Liver (tissue), 8 donors: ENCODE measurements at regions not wholly inside any gene's neighbourhood (a gene's known extent, or its start where the extent isn't known, plus 50 kb on each side); places are given as distances from the start of the nearest gene placed in this dataset.

Experiments used
- DNase-seq: peaks from one replicate; pipeline ENCODE4 v3.0.0-alpha.2; 2017; ENCODE audit warnings: low spot score
- H3K27ac ChIP-seq, 2 donors: one replicate each; pipeline ENCODE4 v1.7.0; 2013; ENCODE audit warnings: inconsistent platforms in 2 of 2, low read length in 2 of 2, control low read depth in 1 of 2, low read depth in 1 of 2, mild to moderate bottlenecking in 1 of 2
- H3K27me3 ChIP-seq, 4 donors: one replicate each; pipeline versions ENCODE4 v1.6.1 to v1.7.0; 2013; ENCODE audit warnings: low read length in 3 of 4, inconsistent platforms in 1 of 4, mild to moderate bottlenecking in 1 of 4, moderate library complexity in 1 of 4; ENCODE audit not compliant: control insufficient read depth in 4 of 4, insufficient read depth in 4 of 4
- H3K36me3 ChIP-seq, 4 donors: one replicate each; pipeline versions ENCODE4 v1.6.1 to v1.7.0; 2013; ENCODE audit warnings: low read length in 3 of 4, mild to moderate bottlenecking in 3 of 4, low read depth in 1 of 4, moderate library complexity in 1 of 4; ENCODE audit not compliant: control insufficient read depth in 4 of 4, insufficient read depth in 3 of 4
- H3K4me1 ChIP-seq, 4 donors: one replicate each; pipeline versions ENCODE4 v1.6.1 to v1.7.0; 2013; ENCODE audit warnings: low read length in 3 of 4, mild to moderate bottlenecking in 3 of 4, moderate library complexity in 1 of 4; ENCODE audit not compliant: control insufficient read depth in 4 of 4, insufficient read depth in 4 of 4
- H3K4me3 ChIP-seq, 3 donors: one replicate each; pipeline versions ENCODE4 v1.6.1 to v1.7.0; 2013; ENCODE audit warnings: low read length in 3 of 3, control low read depth in 1 of 3, low read depth in 1 of 3, mild to moderate bottlenecking in 1 of 3
- H3K9ac ChIP-seq, 2 donors: one replicate each; pipeline ENCODE4 v1.7.0; 2013; ENCODE audit warnings: low read length in 2 of 2, mild to moderate bottlenecking in 2 of 2, moderate library complexity in 2 of 2, control low read depth in 1 of 2, low read depth in 1 of 2
- H3K9me3 ChIP-seq, 4 donors: one replicate each; pipeline versions ENCODE4 v1.6.1 to v1.7.0; 2013; ENCODE audit warnings: low read length in 3 of 4; ENCODE audit not compliant: control insufficient read depth in 4 of 4
- EGR1 ChIP-seq, 2 donors: IDR thresholded peaks; 2 replicates each; pipeline ENCODE4 v1.6.1; 2016 to 2018; ENCODE audit warnings: antibody characterized with exemption in 2 of 2, low read depth in 2 of 2
- FOXA1 ChIP-seq: IDR thresholded peaks from 2 replicates; pipeline ENCODE4 v1.6.1; 2016; ENCODE audit warnings: antibody characterized with exemption
- FOXA2 ChIP-seq: IDR thresholded peaks from 2 replicates; pipeline ENCODE4 v1.6.1; 2016; ENCODE audit warnings: antibody characterized with exemption
- GABPA ChIP-seq, 2 donors: IDR thresholded peaks in 1 of 2; conservative IDR thresholded peaks in 1 of 2; 2 replicates each; pipeline ENCODE4 v1.6.1; 2016; ENCODE audit warnings: antibody characterized with exemption in 2 of 2, mild to moderate bottlenecking in 1 of 2, moderate library complexity in 1 of 2
- HNF4A ChIP-seq, 2 donors: conservative IDR thresholded peaks; 2 replicates each; pipeline ENCODE4 v1.6.1; 2016; ENCODE audit warnings: antibody characterized with exemption in 2 of 2, mild to moderate bottlenecking in 2 of 2
- HNF4G ChIP-seq: IDR thresholded peaks from 2 replicates; pipeline ENCODE4 v1.6.1; 2016; ENCODE audit warnings: antibody characterized with exemption
- JUND ChIP-seq, 2 donors: IDR thresholded peaks; 2 replicates each; pipeline ENCODE4 v1.6.1; 2016; ENCODE audit warnings: antibody characterized with exemption in 2 of 2
- MAX ChIP-seq: IDR thresholded peaks from 2 replicates; pipeline ENCODE4 v1.6.1; 2016; ENCODE audit warnings: antibody characterized with exemption
- NR2F2 ChIP-seq: IDR thresholded peaks from 2 replicates; pipeline ENCODE4 v1.6.1; 2016; ENCODE audit warnings: antibody characterized with exemption
- RAD21 ChIP-seq, 2 donors: IDR thresholded peaks; 2 replicates each; pipeline ENCODE4 v1.6.1; 2016; ENCODE audit warnings: antibody characterized with exemption in 2 of 2, mild to moderate bottlenecking in 2 of 2
- RXRA ChIP-seq, 2 donors: IDR thresholded peaks; 2 replicates each; pipeline ENCODE4 v1.6.1; 2017 to 2018; ENCODE audit warnings: antibody characterized with exemption in 2 of 2, mild to moderate bottlenecking in 1 of 2
- SP1 ChIP-seq: IDR thresholded peaks from 2 replicates; pipeline ENCODE4 v1.6.1; 2018; ENCODE audit warnings: antibody characterized with exemption, mild to moderate bottlenecking
- TAF1 ChIP-seq: conservative IDR thresholded peaks from 2 replicates; pipeline ENCODE4 v1.6.1; 2016; ENCODE audit warnings: antibody characterized with exemption, mild to moderate bottlenecking
- YY1 ChIP-seq: IDR thresholded peaks from 2 replicates; pipeline ENCODE4 v1.6.1; 2016; ENCODE audit warnings: antibody characterized with exemption, mild to moderate bottlenecking
- ZBTB33 ChIP-seq: IDR thresholded peaks from 2 replicates; pipeline ENCODE4 v1.6.1; 2016; ENCODE audit warnings: antibody characterized with exemption
- WGBS: extraction: QIAGEN DNeasy Blood & Tissue Kit; methylation state at CpG from one replicate; pipeline ENCODE4 v1.1.7; 2013; 5-methylcytosine and 5-hydroxymethylcytosine counted together
- TF ChIP-seq, protein P1 (sequence below): IDR thresholded peaks from 2 replicates; pipeline ENCODE4 v1.6.1; 2016; ENCODE audit warnings: antibody characterized with exemption, mild to moderate bottlenecking
- TF ChIP-seq, protein P2 (sequence below): IDR thresholded peaks from 2 replicates; pipeline ENCODE4 v1.6.1; 2016; ENCODE audit warnings: antibody characterized with exemption
- TF ChIP-seq, protein P3 (sequence below): fragments of 150-350 bp; IDR thresholded peaks from 2 replicates; pipeline ENCODE4 v1.5.1; 2017; ENCODE audit warnings: improper control_type of control experiment, low read depth, low read length; ENCODE audit not compliant: missing input control
- donor health status: healthy.
- donor health status: healthy.
- donor health status: healthy.
- donor health status: healthy.
- donor health status: healthy.

DNA sequence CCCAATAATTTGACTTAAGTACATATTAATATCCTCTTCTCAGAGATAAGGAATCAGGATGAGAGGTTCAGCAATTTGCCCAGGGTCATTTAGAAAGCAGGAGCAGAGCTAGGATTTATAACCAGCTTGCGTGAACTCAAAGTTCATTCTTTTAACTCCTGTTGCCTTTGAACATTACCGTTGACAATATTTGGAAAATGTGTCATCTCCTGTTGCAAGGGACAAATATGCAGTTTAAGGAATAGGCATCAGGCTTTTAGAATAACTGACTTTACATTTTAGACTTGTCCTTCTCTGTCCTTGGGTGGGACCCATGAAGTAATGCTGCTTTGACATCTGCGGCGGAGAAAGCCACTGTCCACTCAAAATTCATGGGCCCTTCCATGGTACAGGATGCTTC is 252.2 kb upstream of the RGMA start:
- WGBS = 76% methylated on average over 4 of the region's 4 CpGs

More for the DNA sequence above, 252.2 kb upstream of the RGMA start:
- H3K4me3 ChIP-seq = no peak overlapping the region
- no peaks in the 10 kb centered on the region for H3K36me3 ChIP-seq
- TF ChIP-seq, protein P1, sequence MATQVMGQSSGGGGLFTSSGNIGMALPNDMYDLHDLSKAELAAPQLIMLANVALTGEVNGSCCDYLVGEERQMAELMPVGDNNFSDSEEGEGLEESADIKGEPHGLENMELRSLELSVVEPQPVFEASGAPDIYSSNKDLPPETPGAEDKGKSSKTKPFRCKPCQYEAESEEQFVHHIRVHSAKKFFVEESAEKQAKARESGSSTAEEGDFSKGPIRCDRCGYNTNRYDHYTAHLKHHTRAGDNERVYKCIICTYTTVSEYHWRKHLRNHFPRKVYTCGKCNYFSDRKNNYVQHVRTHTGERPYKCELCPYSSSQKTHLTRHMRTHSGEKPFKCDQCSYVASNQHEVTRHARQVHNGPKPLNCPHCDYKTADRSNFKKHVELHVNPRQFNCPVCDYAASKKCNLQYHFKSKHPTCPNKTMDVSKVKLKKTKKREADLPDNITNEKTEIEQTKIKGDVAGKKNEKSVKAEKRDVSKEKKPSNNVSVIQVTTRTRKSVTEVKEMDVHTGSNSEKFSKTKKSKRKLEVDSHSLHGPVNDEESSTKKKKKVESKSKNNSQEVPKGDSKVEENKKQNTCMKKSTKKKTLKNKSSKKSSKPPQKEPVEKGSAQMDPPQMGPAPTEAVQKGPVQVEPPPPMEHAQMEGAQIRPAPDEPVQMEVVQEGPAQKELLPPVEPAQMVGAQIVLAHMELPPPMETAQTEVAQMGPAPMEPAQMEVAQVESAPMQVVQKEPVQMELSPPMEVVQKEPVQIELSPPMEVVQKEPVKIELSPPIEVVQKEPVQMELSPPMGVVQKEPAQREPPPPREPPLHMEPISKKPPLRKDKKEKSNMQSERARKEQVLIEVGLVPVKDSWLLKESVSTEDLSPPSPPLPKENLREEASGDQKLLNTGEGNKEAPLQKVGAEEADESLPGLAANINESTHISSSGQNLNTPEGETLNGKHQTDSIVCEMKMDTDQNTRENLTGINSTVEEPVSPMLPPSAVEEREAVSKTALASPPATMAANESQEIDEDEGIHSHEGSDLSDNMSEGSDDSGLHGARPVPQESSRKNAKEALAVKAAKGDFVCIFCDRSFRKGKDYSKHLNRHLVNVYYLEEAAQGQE = no peak
- no peak for TF ChIP-seq TAF1
- no peak for TF ChIP-seq EGR1 (IDR thresholded peaks at IDR 0.05; ENCODE audit: low read depth in 2 of 2)
- TF ChIP-seq FOXA1 = no peak
- TF ChIP-seq SP1 = no peak
- TF ChIP-seq GABPA (IDR thresholded peaks at IDR 0.05 in 1 of 2, conservative IDR thresholded peaks at IDR 0.05 in 1 of 2) = no peak
- TF ChIP-seq, protein P2, sequence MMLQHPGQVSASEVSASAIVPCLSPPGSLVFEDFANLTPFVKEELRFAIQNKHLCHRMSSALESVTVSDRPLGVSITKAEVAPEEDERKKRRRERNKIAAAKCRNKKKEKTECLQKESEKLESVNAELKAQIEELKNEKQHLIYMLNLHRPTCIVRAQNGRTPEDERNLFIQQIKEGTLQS = no peak
- TF ChIP-seq, protein P3, sequence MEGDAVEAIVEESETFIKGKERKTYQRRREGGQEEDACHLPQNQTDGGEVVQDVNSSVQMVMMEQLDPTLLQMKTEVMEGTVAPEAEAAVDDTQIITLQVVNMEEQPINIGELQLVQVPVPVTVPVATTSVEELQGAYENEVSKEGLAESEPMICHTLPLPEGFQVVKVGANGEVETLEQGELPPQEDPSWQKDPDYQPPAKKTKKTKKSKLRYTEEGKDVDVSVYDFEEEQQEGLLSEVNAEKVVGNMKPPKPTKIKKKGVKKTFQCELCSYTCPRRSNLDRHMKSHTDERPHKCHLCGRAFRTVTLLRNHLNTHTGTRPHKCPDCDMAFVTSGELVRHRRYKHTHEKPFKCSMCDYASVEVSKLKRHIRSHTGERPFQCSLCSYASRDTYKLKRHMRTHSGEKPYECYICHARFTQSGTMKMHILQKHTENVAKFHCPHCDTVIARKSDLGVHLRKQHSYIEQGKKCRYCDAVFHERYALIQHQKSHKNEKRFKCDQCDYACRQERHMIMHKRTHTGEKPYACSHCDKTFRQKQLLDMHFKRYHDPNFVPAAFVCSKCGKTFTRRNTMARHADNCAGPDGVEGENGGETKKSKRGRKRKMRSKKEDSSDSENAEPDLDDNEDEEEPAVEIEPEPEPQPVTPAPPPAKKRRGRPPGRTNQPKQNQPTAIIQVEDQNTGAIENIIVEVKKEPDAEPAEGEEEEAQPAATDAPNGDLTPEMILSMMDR = no peak
- TF ChIP-seq HNF4G = no peak
- no peak for TF ChIP-seq YY1
- TF ChIP-seq NR2F2 = no peak
- no peak for TF ChIP-seq ZBTB33
- TF ChIP-seq RXRA (IDR thresholded peaks at IDR 0.05) = no peak
- no peak for TF ChIP-seq MAX
- TF ChIP-seq HNF4A (conservative IDR thresholded peaks at IDR 0.05) = no peak
- TF ChIP-seq FOXA2 = no peak
- no peak for TF ChIP-seq RAD21 (IDR thresholded peaks at IDR 0.05)
- no peak for TF ChIP-seq JUND (IDR thresholded peaks at IDR 0.05)
- H3K9ac ChIP-seq = no peak overlapping the region
- no peak for DNase-seq
- no peaks in the 10 kb centered on the region for H3K4me1 ChIP-seq
- H3K27ac ChIP-seq = no peak overlapping the region
- H3K27me3 ChIP-seq = peaks cover 0 to 3% (median 1%) of the 10 kb centered on the region in 4 donors
- H3K9me3 ChIP-seq = no peaks in the 10 kb centered on the region
